Lung (tissue), 11 donors: ENCODE measurements at regions not wholly inside any gene's neighbourhood (a gene's known extent, or its start where the extent isn't known, plus 50 kb on each side); places are given as distances from the start of the nearest gene placed in this dataset.

Source experiments
- ATAC-seq: fragments of 200-7000 bp; cut with Tn5 transposase; one replicate; pipeline ENCODE4 v1.9.1; 2020; ENCODE audit warnings: moderate number of reproducible peaks; ENCODE audit not compliant: insufficient read depth, low FRiP score
- DNase-seq, 3 donors: peaks; one replicate each; pipeline ENCODE4 v3.0.0-alpha.2; 2013 to 2017
- H3K27ac ChIP-seq, 2 donors: one replicate each; pipeline ENCODE4 v1.5.1; 2013; ENCODE audit warnings: mild to moderate bottlenecking in 2 of 2, moderate library complexity in 2 of 2, control low read depth in 1 of 2, inconsistent platforms in 1 of 2, low read depth in 1 of 2, low read length in 1 of 2
- H3K27me3 ChIP-seq, 3 donors: one replicate each; pipeline ENCODE4 v1.5.1; 2013; ENCODE audit warnings: low read length in 2 of 3; ENCODE audit not compliant: control insufficient read depth in 3 of 3, insufficient read depth in 3 of 3
- H3K36me3 ChIP-seq, 4 donors: one replicate each; pipeline ENCODE4 v1.5.1; 2013; ENCODE audit warnings: low read length in 4 of 4, mild to moderate bottlenecking in 1 of 4, moderate library complexity in 1 of 4; ENCODE audit not compliant: control insufficient read depth in 4 of 4, insufficient read depth in 4 of 4
- H3K4me1 ChIP-seq, 5 donors: one replicate each; pipeline ENCODE4 v1.5.1; 2013; ENCODE audit warnings: low read length in 5 of 5, mild to moderate bottlenecking in 2 of 5, moderate library complexity in 1 of 5; ENCODE audit not compliant: control insufficient read depth in 5 of 5, insufficient read depth in 5 of 5
- H3K4me3 ChIP-seq: one replicate; pipeline ENCODE4 v1.5.1; 2013; ENCODE audit warnings: mild to moderate bottlenecking, control low read depth, moderate library complexity
- H3K9ac ChIP-seq, 2 donors: one replicate each; pipeline ENCODE4 v1.5.1; 2013; ENCODE audit warnings: low read length in 2 of 2, control low read depth in 1 of 2; ENCODE audit not compliant: insufficient read depth in 1 of 2
- H3K9me3 ChIP-seq, 4 donors: one replicate each; pipeline ENCODE4 v1.5.1; 2013; ENCODE audit warnings: low read length in 3 of 4, mild to moderate bottlenecking in 1 of 4, moderate library complexity in 1 of 4; ENCODE audit not compliant: control insufficient read depth in 4 of 4, insufficient read depth in 3 of 4
- CTCF ChIP-seq: IDR thresholded peaks from 2 replicates; pipeline ENCODE4 v1.5.1; 2012; ENCODE audit warnings: mild to moderate bottlenecking; ENCODE audit errors: control extremely low read depth, extremely low read depth
- WGBS, 2 donors: extraction: QIAGEN DNeasy Blood & Tissue Kit; methylation state at CpG; one replicate each; pipeline ENCODE4 v1.1.7; 2013; 5-methylcytosine and 5-hydroxymethylcytosine counted together
- donor health status: control.
- donor health status: control.
- donor health status: Bipolar disorder and iron deficiency.
- donor health status: healthy.
- donor health status: DM: yes; HTN: yes; CAD: no.

GRCh38 chr3:177960014-177960413 is 576.2 kb upstream of the KCNMB2 start:
- no peak overlapping the region for H3K4me3 ChIP-seq
- no peaks in the 10 kb centered on the region for H3K9me3 ChIP-seq
- H3K27ac ChIP-seq, result no peak overlapping the region
- H3K36me3 ChIP-seq, result no peaks in the 10 kb centered on the region
- no peak overlapping the region for H3K9ac ChIP-seq
- peaks cover 0 to 4% (median 0%) of the 10 kb centered on the region in 5 donors for H3K4me1 ChIP-seq
- 60 to 62% methylated on average over 2 of the region's 2 CpGs for WGBS, 2 donors
- no peaks in the 10 kb centered on the region for H3K27me3 ChIP-seq
- DNase-seq (peak in 1 of 3 donors; percentile 53), ATAC-seq (no peak)
- no peak for TF ChIP-seq CTCF

- H3K9ac ChIP-seq, result no peak overlapping the region
- no peak for TF ChIP-seq CTCF
- peaks cover 0 to 4% (median 0%) of the 10 kb centered on the region in 5 donors for H3K4me1 ChIP-seq
- H3K27ac ChIP-seq, result no peak overlapping the region
- H3K27me3 ChIP-seq, result no peaks in the 10 kb centered on the region
- H3K36me3 ChIP-seq, result no peaks in the 10 kb centered on the region
- ATAC-seq (no peak), DNase-seq (no peak)
- no peak overlapping the region for H3K4me3 ChIP-seq
- no peaks in the 10 kb centered on the region for H3K9me3 ChIP-seq
Observed at GRCh38 chr3:177960722-177961121, 575.5 kb upstream of the KCNMB2 start.

GRCh38 chr3:177961784-177962183 is 574.5 kb upstream of the KCNMB2 start:
- no peak for DNase-seq
- TF ChIP-seq CTCF, result no peak
- WGBS, 2 donors, result 93% methylated on average over 3 of the region's 3 CpGs
- Histone ChIP-seq H3K9ac (no peak overlapping the region), H3K4me3 (no peak overlapping the region), H3K9me3 (no peaks in the 10 kb centered on the region), H3K27ac (no peak overlapping the region), H3K36me3 (no peaks in the 10 kb centered on the region), H3K4me1 (peaks cover 0 to 4% (median 0%) of the 10 kb centered on the region in 5 donors), H3K27me3 (no peaks in the 10 kb centered on the region)
- ATAC-seq, result no peak

- no peak overlapping the region for H3K9ac ChIP-seq
- H3K36me3 ChIP-seq, result no peaks in the 10 kb centered on the region
- no peaks in the 10 kb centered on the region for H3K9me3 ChIP-seq
- no peak for TF ChIP-seq CTCF
- no peaks in the 10 kb centered on the region for H3K4me1 ChIP-seq
- no peak overlapping the region for H3K4me3 ChIP-seq
- H3K27ac ChIP-seq, result no peak overlapping the region
- no peak for ATAC-seq
- 87 to 91% methylated on average over 1 of the region's 1 CpG for WGBS, 2 donors
- no peak for DNase-seq
- H3K27me3 ChIP-seq, result no peaks in the 10 kb centered on the region
Observed at GRCh38 chr3:177966493-177966892, 569.7 kb upstream of the KCNMB2 start.
